Mammary epithelial cell (primary cell): ENCODE measurements at regions not wholly inside any gene's neighbourhood (a gene's known extent, or its start where the extent isn't known, plus 50 kb on each side); places are given as distances from the start of the nearest gene placed in this dataset.

Source experiments
- CTCF ChIP-seq, 2 donors: IDR thresholded peaks in 1 of 2; conservative IDR thresholded peaks in 1 of 2; 2 replicates each; pipeline ENCODE4 v1.5.1; 2011 to 2012; ENCODE audit warnings: inconsistent platforms in 2 of 2, low read length in 2 of 2, mild to moderate bottlenecking in 2 of 2, control low read depth in 1 of 2, low read depth in 1 of 2; ENCODE audit not compliant: insufficient read depth in 1 of 2; ENCODE audit errors: extremely low read depth in 1 of 2
- EZH2 ChIP-seq: IDR thresholded peaks from 2 replicates; pipeline ENCODE4 v1.6.1; 2012; ENCODE audit warnings: low read length, inconsistent platforms, borderline replicate concordance

- TF ChIP-seq CTCF (conservative IDR thresholded peaks at IDR 0.05 in 1 of 2, IDR thresholded peaks at IDR 0.05 in 1 of 2; ENCODE audit: extremely low read depth in 1 of 2, insufficient read depth in 1 of 2, low read depth in 1 of 2, low read length in 2 of 2) (no peak), EZH2 (no peak)
Observed at GRCh38 chr14:28061006-28061405, 705.6 kb upstream of the FOXG1 start.
